Caco-2 (cell line): ENCODE measurements at regions not wholly inside any gene's neighbourhood (a gene's known extent, or its start where the extent isn't known, plus 50 kb on each side); places are given as distances from the start of the nearest gene placed in this dataset.

Experiments used
- BruUV-seq: library from RNA; stranded (reverse); fragments of 400-500 nt; replicated peaks from 2 replicates; lab custom pipeline; 2021; lab: Mats Ljungman, UMichigan
- CTCF ChIA-PET: fragments of 300-600 bp; sonication (Branson Sonifier 250); formaldehyde crosslinking; loops from one replicate; lab custom pipeline; 2022; ENCODE audit warnings: antibody characterized with exemption; lab: Charles Lee
- POLR2A ChIA-PET: fragments of 300-600 bp; sonication (Branson Sonifier 250); formaldehyde crosslinking; loops from one replicate; lab custom pipeline; 2022; ENCODE audit warnings: antibody characterized with exemption; lab: Charles Lee
- DNase-seq, 2 experiments: peaks; one replicate each; pipeline versions ENCODE4 v3.0.0 to v3.0.0-alpha.2; 2020 to 2022
- H3K27me3 ChIP-seq: replicated peaks from 2 replicates; pipeline ENCODE4 v1.6.0; 2011; ENCODE audit warnings: low read length; ENCODE audit not compliant: control insufficient read depth, insufficient read depth
- H3K36me3 ChIP-seq: 2 replicates; pipeline ENCODE4 v1.5.1; 2011; ENCODE audit warnings: low read length; ENCODE audit not compliant: control insufficient read depth, insufficient read depth
- H3K4me1 ChIP-seq: fragments of 250-450 bp; sonication (Bioruptor Pico); 2 replicates; pipeline ENCODE4 v1.5.1; 2020; ENCODE audit warnings: mild to moderate bottlenecking
- H3K4me3 ChIP-seq: 2 replicates; pipeline ENCODE4 v1.5.1; 2011; ENCODE audit warnings: low read depth, mild to moderate bottlenecking, control low read depth, low read length
- H3K9me3 ChIP-seq: fragments of 250-450 bp; sonication (Bioruptor Pico); 2 replicates; pipeline ENCODE4 v1.5.1; 2020; ENCODE audit warnings: mild to moderate bottlenecking, moderate library complexity
- H3K27ac Mint-ChIP-seq: one replicate; pipeline ENCODE4 v1.8.0; 2022; ENCODE audit warnings: mixed read lengths; ENCODE audit not compliant: unreplicated experiment
- H3K27me3 Mint-ChIP-seq: one replicate; pipeline ENCODE4 v1.8.0; 2022; ENCODE audit warnings: mixed read lengths; ENCODE audit not compliant: insufficient read depth, unreplicated experiment
- H3K36me3 Mint-ChIP-seq: one replicate; pipeline ENCODE4 v1.8.0; 2022; ENCODE audit warnings: mild to moderate bottlenecking, mixed read lengths; ENCODE audit not compliant: insufficient read depth, unreplicated experiment
- H3K4me1 Mint-ChIP-seq: one replicate; pipeline ENCODE4 v1.8.0; 2022; ENCODE audit warnings: low read depth, mixed read lengths; ENCODE audit not compliant: unreplicated experiment
- H3K4me3 Mint-ChIP-seq: one replicate; pipeline ENCODE4 v1.8.0; 2022; ENCODE audit warnings: mild to moderate bottlenecking, moderate library complexity, mixed read lengths; ENCODE audit not compliant: unreplicated experiment
- H3K9me3 Mint-ChIP-seq: one replicate; pipeline ENCODE4 v1.8.0; 2022; ENCODE audit warnings: mixed read lengths; ENCODE audit not compliant: unreplicated experiment
- intact Hi-C: fragments of 100-400 bp; cut with micrococcal nuclease; formaldehyde crosslinking; loops from one replicate; pipeline ENCODE4 v1.10.0; 2022; ENCODE audit not compliant: unreplicated experiment
- TF ChIP-seq, protein P1 (sequence below), 2 experiments: fragments of 200-600 bp in 1 of 2; IDR thresholded peaks; 1 replicate in 1 of 2; 2 replicates in 1 of 2; pipeline versions ENCODE4 v1.5.1 to v1.8.0; 2011 to 2022; ENCODE audit warnings: antibody characterized with exemption in 1 of 2, control low read depth in 1 of 2, inconsistent platforms in 1 of 2, low read depth in 1 of 2, low read length in 1 of 2, mild to moderate bottlenecking in 1 of 2, moderate library complexity in 1 of 2; ENCODE audit not compliant: insufficient read depth in 1 of 2, severe bottlenecking in 1 of 2, unreplicated experiment in 1 of 2

DNA sequence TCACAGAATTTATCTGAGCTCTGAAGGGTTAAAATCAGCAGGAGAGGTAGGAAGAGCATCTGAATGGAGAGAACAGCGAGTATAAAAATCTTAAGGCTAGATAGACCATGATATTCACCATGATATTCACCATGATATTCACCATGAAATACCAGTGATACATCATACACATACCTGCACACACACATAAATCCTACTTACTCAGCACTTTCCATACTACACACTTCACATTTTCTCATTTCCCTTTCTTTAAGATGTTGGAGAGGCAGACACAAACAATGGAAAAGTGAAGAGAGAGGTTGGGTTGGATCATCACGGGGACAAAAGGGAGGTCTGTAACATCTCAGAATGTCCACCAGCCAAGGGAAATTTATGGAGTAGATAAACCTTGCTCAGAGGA, 66.4 kb upstream of the ATP10B start:
- no peaks in the 10 kb centered on the region for H3K36me3 ChIP-seq
- no peaks in the 10 kb centered on the region for H3K27me3 ChIP-seq
- Mint-ChIP-seq H3K9me3 (peaks cover 12% of the 10 kb centered on the region), H3K36me3 (no peaks in the 10 kb centered on the region), H3K4me1 (peaks cover 26% of the 10 kb centered on the region), H3K27me3 (no peaks in the 10 kb centered on the region), H3K4me3 (no peak overlapping the region), H3K27ac (peak overlapping the region; percentile 27)
- DNase-seq = no peak
- peaks cover 23% of the 10 kb centered on the region for H3K4me1 ChIP-seq
- no peak overlapping the region for H3K4me3 ChIP-seq
- BruUV-seq = no TSS peak
- TF ChIP-seq, protein P1, sequence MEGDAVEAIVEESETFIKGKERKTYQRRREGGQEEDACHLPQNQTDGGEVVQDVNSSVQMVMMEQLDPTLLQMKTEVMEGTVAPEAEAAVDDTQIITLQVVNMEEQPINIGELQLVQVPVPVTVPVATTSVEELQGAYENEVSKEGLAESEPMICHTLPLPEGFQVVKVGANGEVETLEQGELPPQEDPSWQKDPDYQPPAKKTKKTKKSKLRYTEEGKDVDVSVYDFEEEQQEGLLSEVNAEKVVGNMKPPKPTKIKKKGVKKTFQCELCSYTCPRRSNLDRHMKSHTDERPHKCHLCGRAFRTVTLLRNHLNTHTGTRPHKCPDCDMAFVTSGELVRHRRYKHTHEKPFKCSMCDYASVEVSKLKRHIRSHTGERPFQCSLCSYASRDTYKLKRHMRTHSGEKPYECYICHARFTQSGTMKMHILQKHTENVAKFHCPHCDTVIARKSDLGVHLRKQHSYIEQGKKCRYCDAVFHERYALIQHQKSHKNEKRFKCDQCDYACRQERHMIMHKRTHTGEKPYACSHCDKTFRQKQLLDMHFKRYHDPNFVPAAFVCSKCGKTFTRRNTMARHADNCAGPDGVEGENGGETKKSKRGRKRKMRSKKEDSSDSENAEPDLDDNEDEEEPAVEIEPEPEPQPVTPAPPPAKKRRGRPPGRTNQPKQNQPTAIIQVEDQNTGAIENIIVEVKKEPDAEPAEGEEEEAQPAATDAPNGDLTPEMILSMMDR (IDR thresholded peaks at IDR 0.05; ENCODE audit: insufficient read depth in 1 of 2, low read depth in 1 of 2, low read length in 1 of 2, severe bottlenecking in 1 of 2, unreplicated experiment in 1 of 2) = no peak
- POLR2A ChIA-PET = no interaction called here
- intact Hi-C loops = no loop called here
- H3K9me3 ChIP-seq = no peaks in the 10 kb centered on the region
- CTCF ChIA-PET = no interaction called here

DNA sequence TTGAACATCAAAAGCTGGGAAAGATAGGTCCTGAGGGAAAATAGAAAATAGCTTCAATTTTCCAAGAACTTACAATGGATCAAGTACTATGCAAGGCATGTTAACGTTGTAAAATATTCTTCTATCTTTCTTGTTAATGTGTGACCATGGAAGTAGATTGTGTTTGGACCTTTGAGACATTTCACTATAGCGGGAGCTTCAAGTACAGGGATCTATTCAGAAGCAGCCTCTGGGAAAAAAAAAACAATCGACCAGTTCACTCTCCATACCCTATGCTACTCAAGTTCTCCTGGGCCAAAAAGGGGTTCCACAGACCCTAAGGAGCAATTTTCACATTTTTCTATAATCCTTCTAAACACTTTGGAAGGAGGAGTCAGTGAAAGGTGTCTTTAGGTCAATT, 54.1 kb upstream of the ATP10B start:
- H3K9me3 ChIP-seq = no peaks in the 10 kb centered on the region
- BruUV-seq = no TSS peak
- H3K36me3 ChIP-seq = no peaks in the 10 kb centered on the region
- H3K4me1 ChIP-seq = peaks cover 58% of the 10 kb centered on the region
- no peaks in the 10 kb centered on the region for H3K27me3 Mint-ChIP-seq
- POLR2A ChIA-PET = no interaction called here
- H3K9me3 Mint-ChIP-seq = no peaks in the 10 kb centered on the region
- TF ChIP-seq, protein P1 (IDR thresholded peaks at IDR 0.05; ENCODE audit: insufficient read depth in 1 of 2, low read depth in 1 of 2, low read length in 1 of 2, severe bottlenecking in 1 of 2, unreplicated experiment in 1 of 2) = no peak
- DNase-seq = no peak
- intact Hi-C loops = loop anchor here (10.0 kb wide), 2 partner anchors 441 to 471 kb away; no protein-coding TSS in a partner anchor
- H3K27me3 ChIP-seq = no peaks in the 10 kb centered on the region
- H3K27ac Mint-ChIP-seq = peak overlapping the region; percentile 30
- H3K4me3 ChIP-seq = no peak overlapping the region
- H3K4me1 Mint-ChIP-seq = peaks cover 49% of the 10 kb centered on the region
- H3K4me3 Mint-ChIP-seq = peak overlapping the region; percentile 37
- no peaks in the 10 kb centered on the region for H3K36me3 Mint-ChIP-seq
- CTCF ChIA-PET = no interaction called here

DNA sequence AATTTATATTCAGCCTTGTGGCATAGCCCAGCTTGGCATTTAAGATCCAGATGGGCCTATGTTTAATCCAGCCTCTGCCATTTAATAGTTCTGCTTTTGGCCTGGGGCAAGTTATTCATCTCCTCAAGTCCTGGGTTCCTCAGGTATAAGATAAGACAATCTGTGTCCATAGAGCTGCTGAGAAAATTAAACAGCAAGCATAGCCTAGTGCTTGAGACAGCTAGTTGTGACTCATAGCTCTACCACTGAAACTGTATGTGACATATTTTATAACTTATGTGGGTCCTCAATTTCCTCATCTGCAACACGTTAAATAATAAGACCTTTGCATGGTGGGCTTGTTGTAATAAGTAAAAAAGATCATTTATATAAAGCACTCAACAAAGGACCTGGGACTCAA, 53.3 kb upstream of the ATP10B start:
- peaks cover 60% of the 10 kb centered on the region for H3K4me1 ChIP-seq
- intact Hi-C loops = loop anchor here (10.0 kb wide), 2 partner anchors 440 to 470 kb away; no protein-coding TSS in a partner anchor
- H3K9me3 ChIP-seq = no peaks in the 10 kb centered on the region
- ChIA-PET CTCF (no interaction called here), POLR2A (no interaction called here)
- Mint-ChIP-seq H3K4me1 (peaks cover 52% of the 10 kb centered on the region), H3K36me3 (no peaks in the 10 kb centered on the region), H3K4me3 (no peak overlapping the region), H3K9me3 (no peaks in the 10 kb centered on the region), H3K27me3 (no peaks in the 10 kb centered on the region), H3K27ac (no peak overlapping the region)
- no peaks in the 10 kb centered on the region for H3K27me3 ChIP-seq
- no peak for DNase-seq
- no peaks in the 10 kb centered on the region for H3K36me3 ChIP-seq
- no TSS peak for BruUV-seq
- TF ChIP-seq, protein P1 (IDR thresholded peaks at IDR 0.05; ENCODE audit: insufficient read depth in 1 of 2, low read depth in 1 of 2, low read length in 1 of 2, severe bottlenecking in 1 of 2, unreplicated experiment in 1 of 2) = no peak
- H3K4me3 ChIP-seq = no peak overlapping the region
